ENCODE measurements at regions not wholly inside any gene's neighbourhood (a gene's known extent, or its start where the extent isn't known, plus 50 kb on each side); places are given as distances from the start of the nearest gene placed in this dataset.

GRCh38 chr2:7792031-7792651 lies 874.9 kb downstream of the RNF144A start:
- RAD21 ChIA-PET (ENCODE audit: low non-redundant PET in 1 of 2, low total read pairs in 2 of 2, uncharacterized antibody in 2 of 2, unreplicated experiment in 2 of 2): no interaction called here
- TF ChIP-seq SIN3A (IDR thresholded peaks at IDR 0.05; ENCODE audit: low read depth): no peak
- no peak for TF ChIP-seq ELF1 (IDR thresholded peaks at IDR 0.05; ENCODE audit: borderline replicate concordance, low read depth)
- TF ChIP-seq ATF3 (IDR thresholded peaks at IDR 0.05): no peak
- TF ChIP-seq CEBPB (IDR thresholded peaks at IDR 0.05; ENCODE audit: low read depth): no peak
- H3K9me3 ChIP-seq (ENCODE audit: control insufficient read depth in 1 of 2, insufficient read depth in 1 of 2, low read depth in 1 of 2, low read length in 2 of 2): no peaks in the 10 kb centered on the region
- H2AFZ ChIP-seq (ENCODE audit: low read depth, low read length, poor library complexity, severe bottlenecking): no peak overlapping the region
- no TSS peak for BruUV-seq (replicated peaks)
- no peaks in the 10 kb centered on the region for H3K36me3 ChIP-seq (ENCODE audit: control insufficient read depth in 1 of 2, insufficient read depth in 2 of 2, low read length in 2 of 2)
- no peak for ATAC-seq
- H3K4me3 ChIP-seq (replicated peaks in 1 of 2; ENCODE audit: low read depth in 1 of 2, low read length in 2 of 2): no peak overlapping the region
- intact Hi-C loops (cut with micrococcal nuclease): no loop called here
- 0 out of 2 replicates have a peak, but pooled peaks cover 4% of the 10 kb centered on the region for H3K27me3 ChIP-seq (ENCODE audit: insufficient read depth, low read length)
- H4K20me1 ChIP-seq (ENCODE audit: insufficient read depth): no peaks in the 10 kb centered on the region
- H3K79me2 ChIP-seq (ENCODE audit: insufficient read depth, low read length): no peaks in the 10 kb centered on the region
- no peak overlapping the region for H3K4me2 ChIP-seq (ENCODE audit: low read length)
- POLR2A ChIA-PET: no interaction called here
- CTCF ChIA-PET: no interaction called here
- no peak overlapping the region for H3K27ac ChIP-seq (ENCODE audit: low read depth, low read length)
- no peaks in the 10 kb centered on the region for H3K4me1 ChIP-seq (ENCODE audit: control insufficient read depth in 1 of 2, insufficient read depth in 2 of 2, low read length in 2 of 2)
- no peaks in the 10 kb centered on the region for H3K9me2 ChIP-seq (ENCODE audit: insufficient read depth)
- DNase-seq (ENCODE audit: low read depth, low spot score): no peak
- no peak overlapping the region for H3K9ac ChIP-seq (ENCODE audit: low read length)

DNA sequence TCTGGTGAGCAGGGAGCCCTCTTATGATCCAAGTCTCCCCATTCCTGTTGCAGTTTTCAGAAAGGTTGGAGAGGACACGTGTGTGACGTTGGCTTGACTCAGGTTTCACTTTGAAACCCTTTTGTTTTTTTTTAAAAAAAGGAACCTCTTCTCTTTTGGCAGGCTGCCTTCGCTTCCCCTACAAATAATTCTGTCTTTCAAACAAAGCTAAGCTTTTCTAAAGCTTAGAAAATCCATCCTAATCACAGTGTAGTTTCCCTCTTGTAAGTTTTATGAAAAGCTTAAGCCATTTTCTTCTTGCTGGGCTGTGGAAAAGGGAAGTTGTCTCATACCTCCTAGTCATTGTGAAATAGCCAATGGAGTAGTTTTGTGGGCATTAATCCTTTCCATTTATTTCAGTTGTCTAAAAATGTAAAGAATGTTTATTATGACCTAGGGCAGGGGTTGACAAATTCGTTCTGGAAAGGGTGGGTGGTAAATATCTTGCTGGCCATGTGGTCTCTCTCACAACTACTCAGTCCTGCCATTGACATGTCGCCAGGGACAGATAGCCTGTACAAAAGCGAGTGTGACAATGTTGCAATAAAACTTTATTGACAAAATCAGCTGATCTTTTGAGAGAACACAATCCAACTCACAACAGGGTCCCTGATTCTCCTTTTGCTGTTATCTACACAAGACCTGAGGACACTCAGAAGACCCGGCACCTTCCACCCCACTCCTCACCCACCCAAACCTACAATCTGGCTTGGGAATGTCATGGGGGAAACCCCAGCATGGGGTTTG lies 878.8 kb downstream of the RNF144A start:
- Histone ChIP-seq H3K9me2 (ENCODE audit: insufficient read depth) (no peaks in the 10 kb centered on the region), H3K27me3 (ENCODE audit: insufficient read depth, low read length) (0 out of 2 replicates have a peak, but pooled peaks cover 4% of the 10 kb centered on the region), H3K9me3 (ENCODE audit: control insufficient read depth in 1 of 2, insufficient read depth in 1 of 2, low read depth in 1 of 2, low read length in 2 of 2) (no peaks in the 10 kb centered on the region), H3K9ac (ENCODE audit: low read length) (no peak overlapping the region), H3K4me3 (replicated peaks in 1 of 2; ENCODE audit: low read depth in 1 of 2, low read length in 2 of 2) (no peak overlapping the region), H2AFZ (ENCODE audit: low read depth, low read length, poor library complexity, severe bottlenecking) (no peak overlapping the region), H3K36me3 (ENCODE audit: control insufficient read depth in 1 of 2, insufficient read depth in 2 of 2, low read length in 2 of 2) (no peaks in the 10 kb centered on the region), H3K27ac (ENCODE audit: low read depth, low read length) (no peak overlapping the region), H4K20me1 (ENCODE audit: insufficient read depth) (no peaks in the 10 kb centered on the region), H3K4me2 (ENCODE audit: low read length) (no peak overlapping the region), H3K4me1 (ENCODE audit: control insufficient read depth in 1 of 2, insufficient read depth in 2 of 2, low read length in 2 of 2) (no peaks in the 10 kb centered on the region), H3K79me2 (ENCODE audit: insufficient read depth, low read length) (no peaks in the 10 kb centered on the region)
- RAD21 ChIA-PET (ENCODE audit: low non-redundant PET in 1 of 2, low total read pairs in 2 of 2, uncharacterized antibody in 2 of 2, unreplicated experiment in 2 of 2): no interaction called here
- CTCF ChIA-PET: no interaction called here
- ATAC-seq (no peak), DNase-seq (ENCODE audit: low read depth, low spot score) (no peak)
- POLR2A ChIA-PET: no interaction called here
- BruUV-seq (replicated peaks): no TSS peak
- intact Hi-C loops (cut with micrococcal nuclease): no loop called here
- TF ChIP-seq YY1 (IDR thresholded peaks at IDR 0.05; ENCODE audit: extremely low read depth, insufficient replicate concordance, low read depth, low read length) (no peak), EGR1 (IDR thresholded peaks at IDR 0.05; ENCODE audit: low read depth) (no peak), ZBTB33 (IDR thresholded peaks at IDR 0.05; ENCODE audit: extremely low read depth, insufficient replicate concordance, low read length) (no peak), SIN3A (IDR thresholded peaks at IDR 0.05; ENCODE audit: low read depth) (no peak), SP1 (IDR thresholded peaks at IDR 0.05; ENCODE audit: low read depth) (no peak), TCF7L2 (IDR thresholded peaks at IDR 0.05; ENCODE audit: borderline replicate concordance, extremely low read depth, insufficient read depth, insufficient read length) (no peak), ZNF274 (IDR thresholded peaks at IDR 0.05; ENCODE audit: low read depth, low read length) (no peak), JUND (IDR thresholded peaks at IDR 0.05) (no peak), CEBPB (IDR thresholded peaks at IDR 0.05; ENCODE audit: low read depth) (no peak), SRF (IDR thresholded peaks at IDR 0.05; ENCODE audit: low read depth) (no peak)
- TF ChIP-seq, protein P1, sequence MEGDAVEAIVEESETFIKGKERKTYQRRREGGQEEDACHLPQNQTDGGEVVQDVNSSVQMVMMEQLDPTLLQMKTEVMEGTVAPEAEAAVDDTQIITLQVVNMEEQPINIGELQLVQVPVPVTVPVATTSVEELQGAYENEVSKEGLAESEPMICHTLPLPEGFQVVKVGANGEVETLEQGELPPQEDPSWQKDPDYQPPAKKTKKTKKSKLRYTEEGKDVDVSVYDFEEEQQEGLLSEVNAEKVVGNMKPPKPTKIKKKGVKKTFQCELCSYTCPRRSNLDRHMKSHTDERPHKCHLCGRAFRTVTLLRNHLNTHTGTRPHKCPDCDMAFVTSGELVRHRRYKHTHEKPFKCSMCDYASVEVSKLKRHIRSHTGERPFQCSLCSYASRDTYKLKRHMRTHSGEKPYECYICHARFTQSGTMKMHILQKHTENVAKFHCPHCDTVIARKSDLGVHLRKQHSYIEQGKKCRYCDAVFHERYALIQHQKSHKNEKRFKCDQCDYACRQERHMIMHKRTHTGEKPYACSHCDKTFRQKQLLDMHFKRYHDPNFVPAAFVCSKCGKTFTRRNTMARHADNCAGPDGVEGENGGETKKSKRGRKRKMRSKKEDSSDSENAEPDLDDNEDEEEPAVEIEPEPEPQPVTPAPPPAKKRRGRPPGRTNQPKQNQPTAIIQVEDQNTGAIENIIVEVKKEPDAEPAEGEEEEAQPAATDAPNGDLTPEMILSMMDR (IDR thresholded peaks at IDR 0.05 in 2 of 3, conservative IDR thresholded peaks at IDR 0.05 in 1 of 3; ENCODE audit: borderline replicate concordance in 1 of 3, insufficient read depth in 1 of 3, low read depth in 2 of 3, low read length in 2 of 3): no peak
